ENCODE measurements at regions not wholly inside any gene's neighbourhood (a gene's known extent, or its start where the extent isn't known, plus 50 kb on each side); places are given as distances from the start of the nearest gene placed in this dataset.

- TF ChIP-seq CTCF (conservative IDR thresholded peaks at IDR 0.05; ENCODE audit: control insufficient read depth, insufficient read depth, low read depth, low read length), result no peak
- DNase-seq (ENCODE audit: low read depth), result no peak
- H3K4me3 ChIP-seq (ENCODE audit: control insufficient read depth, low read depth, low read length), result no peak overlapping the region
Measured at GRCh38 chr16:54375071-54375470, 88.5 kb upstream of the IRX3 start.

- peak overlapping the region; percentile 36 for H3K4me3 ChIP-seq (ENCODE audit: control insufficient read depth, low read depth, low read length)
- peak; percentile 98 for DNase-seq (ENCODE audit: low read depth)
- TF ChIP-seq CTCF (conservative IDR thresholded peaks at IDR 0.05; ENCODE audit: control insufficient read depth, insufficient read depth, low read depth, low read length), result no peak
Measured at GRCh38 chr16:54373534-54374520, 87.2 kb upstream of the IRX3 start.

GRCh38 chr16:54370278-54371040 lies 83.9 kb upstream of the IRX3 start:
- no peak for DNase-seq (ENCODE audit: low read depth)
- H3K4me3 ChIP-seq (ENCODE audit: control insufficient read depth, low read depth, low read length), result no peak overlapping the region
- TF ChIP-seq CTCF (conservative IDR thresholded peaks at IDR 0.05; ENCODE audit: control insufficient read depth, insufficient read depth, low read depth, low read length), result no peak

GRCh38 chr16:54369861-54370260 lies 83.3 kb upstream of the IRX3 start:
- no peak for TF ChIP-seq CTCF (conservative IDR thresholded peaks at IDR 0.05; ENCODE audit: control insufficient read depth, insufficient read depth, low read depth, low read length)
- DNase-seq (ENCODE audit: low read depth), result no peak
- no peak overlapping the region for H3K4me3 ChIP-seq (ENCODE audit: control insufficient read depth, low read depth, low read length)

GRCh38 chr16:54366943-54367342 lies 80.4 kb upstream of the IRX3 start:
- no peak overlapping the region for H3K4me3 ChIP-seq (ENCODE audit: control insufficient read depth, low read depth, low read length)
- no peak for DNase-seq (ENCODE audit: low read depth)
- TF ChIP-seq CTCF (conservative IDR thresholded peaks at IDR 0.05; ENCODE audit: control insufficient read depth, insufficient read depth, low read depth, low read length), result no peak

GRCh38 chr16:54365990-54366634 lies 79.5 kb upstream of the IRX3 start:
- no peak overlapping the region for H3K4me3 ChIP-seq (ENCODE audit: control insufficient read depth, low read depth, low read length)
- TF ChIP-seq CTCF (conservative IDR thresholded peaks at IDR 0.05; ENCODE audit: control insufficient read depth, insufficient read depth, low read depth, low read length), result no peak
- no peak for DNase-seq (ENCODE audit: low read depth)
